ENCODE measurements at regions not wholly inside any gene's neighbourhood (a gene's known extent, or its start where the extent isn't known, plus 50 kb on each side); places are given as distances from the start of the nearest gene placed in this dataset.

DNA sequence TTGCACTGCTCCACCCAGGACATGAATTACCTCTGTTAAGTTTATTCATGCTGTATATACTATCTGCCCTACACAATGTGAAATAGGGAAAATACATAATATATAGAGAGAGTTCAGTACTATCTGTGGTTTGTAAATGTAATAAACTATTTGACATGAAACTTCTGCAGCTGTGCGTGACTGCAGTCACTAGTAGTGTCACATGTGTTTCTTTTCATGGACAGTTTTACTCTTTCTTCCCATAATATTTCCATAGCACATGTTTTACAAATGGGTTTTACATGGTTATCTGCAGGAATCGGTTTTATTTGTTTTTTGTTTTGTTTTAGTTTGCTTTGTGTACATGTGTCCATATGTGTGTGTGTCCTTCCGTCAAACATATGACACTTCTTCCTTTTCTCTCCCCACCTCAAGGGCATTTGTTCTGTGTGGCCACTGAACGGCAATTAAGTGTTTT, 1644.1 kb upstream of the FLRT2 start (continued):
- TF ChIP-seq, protein P1, sequence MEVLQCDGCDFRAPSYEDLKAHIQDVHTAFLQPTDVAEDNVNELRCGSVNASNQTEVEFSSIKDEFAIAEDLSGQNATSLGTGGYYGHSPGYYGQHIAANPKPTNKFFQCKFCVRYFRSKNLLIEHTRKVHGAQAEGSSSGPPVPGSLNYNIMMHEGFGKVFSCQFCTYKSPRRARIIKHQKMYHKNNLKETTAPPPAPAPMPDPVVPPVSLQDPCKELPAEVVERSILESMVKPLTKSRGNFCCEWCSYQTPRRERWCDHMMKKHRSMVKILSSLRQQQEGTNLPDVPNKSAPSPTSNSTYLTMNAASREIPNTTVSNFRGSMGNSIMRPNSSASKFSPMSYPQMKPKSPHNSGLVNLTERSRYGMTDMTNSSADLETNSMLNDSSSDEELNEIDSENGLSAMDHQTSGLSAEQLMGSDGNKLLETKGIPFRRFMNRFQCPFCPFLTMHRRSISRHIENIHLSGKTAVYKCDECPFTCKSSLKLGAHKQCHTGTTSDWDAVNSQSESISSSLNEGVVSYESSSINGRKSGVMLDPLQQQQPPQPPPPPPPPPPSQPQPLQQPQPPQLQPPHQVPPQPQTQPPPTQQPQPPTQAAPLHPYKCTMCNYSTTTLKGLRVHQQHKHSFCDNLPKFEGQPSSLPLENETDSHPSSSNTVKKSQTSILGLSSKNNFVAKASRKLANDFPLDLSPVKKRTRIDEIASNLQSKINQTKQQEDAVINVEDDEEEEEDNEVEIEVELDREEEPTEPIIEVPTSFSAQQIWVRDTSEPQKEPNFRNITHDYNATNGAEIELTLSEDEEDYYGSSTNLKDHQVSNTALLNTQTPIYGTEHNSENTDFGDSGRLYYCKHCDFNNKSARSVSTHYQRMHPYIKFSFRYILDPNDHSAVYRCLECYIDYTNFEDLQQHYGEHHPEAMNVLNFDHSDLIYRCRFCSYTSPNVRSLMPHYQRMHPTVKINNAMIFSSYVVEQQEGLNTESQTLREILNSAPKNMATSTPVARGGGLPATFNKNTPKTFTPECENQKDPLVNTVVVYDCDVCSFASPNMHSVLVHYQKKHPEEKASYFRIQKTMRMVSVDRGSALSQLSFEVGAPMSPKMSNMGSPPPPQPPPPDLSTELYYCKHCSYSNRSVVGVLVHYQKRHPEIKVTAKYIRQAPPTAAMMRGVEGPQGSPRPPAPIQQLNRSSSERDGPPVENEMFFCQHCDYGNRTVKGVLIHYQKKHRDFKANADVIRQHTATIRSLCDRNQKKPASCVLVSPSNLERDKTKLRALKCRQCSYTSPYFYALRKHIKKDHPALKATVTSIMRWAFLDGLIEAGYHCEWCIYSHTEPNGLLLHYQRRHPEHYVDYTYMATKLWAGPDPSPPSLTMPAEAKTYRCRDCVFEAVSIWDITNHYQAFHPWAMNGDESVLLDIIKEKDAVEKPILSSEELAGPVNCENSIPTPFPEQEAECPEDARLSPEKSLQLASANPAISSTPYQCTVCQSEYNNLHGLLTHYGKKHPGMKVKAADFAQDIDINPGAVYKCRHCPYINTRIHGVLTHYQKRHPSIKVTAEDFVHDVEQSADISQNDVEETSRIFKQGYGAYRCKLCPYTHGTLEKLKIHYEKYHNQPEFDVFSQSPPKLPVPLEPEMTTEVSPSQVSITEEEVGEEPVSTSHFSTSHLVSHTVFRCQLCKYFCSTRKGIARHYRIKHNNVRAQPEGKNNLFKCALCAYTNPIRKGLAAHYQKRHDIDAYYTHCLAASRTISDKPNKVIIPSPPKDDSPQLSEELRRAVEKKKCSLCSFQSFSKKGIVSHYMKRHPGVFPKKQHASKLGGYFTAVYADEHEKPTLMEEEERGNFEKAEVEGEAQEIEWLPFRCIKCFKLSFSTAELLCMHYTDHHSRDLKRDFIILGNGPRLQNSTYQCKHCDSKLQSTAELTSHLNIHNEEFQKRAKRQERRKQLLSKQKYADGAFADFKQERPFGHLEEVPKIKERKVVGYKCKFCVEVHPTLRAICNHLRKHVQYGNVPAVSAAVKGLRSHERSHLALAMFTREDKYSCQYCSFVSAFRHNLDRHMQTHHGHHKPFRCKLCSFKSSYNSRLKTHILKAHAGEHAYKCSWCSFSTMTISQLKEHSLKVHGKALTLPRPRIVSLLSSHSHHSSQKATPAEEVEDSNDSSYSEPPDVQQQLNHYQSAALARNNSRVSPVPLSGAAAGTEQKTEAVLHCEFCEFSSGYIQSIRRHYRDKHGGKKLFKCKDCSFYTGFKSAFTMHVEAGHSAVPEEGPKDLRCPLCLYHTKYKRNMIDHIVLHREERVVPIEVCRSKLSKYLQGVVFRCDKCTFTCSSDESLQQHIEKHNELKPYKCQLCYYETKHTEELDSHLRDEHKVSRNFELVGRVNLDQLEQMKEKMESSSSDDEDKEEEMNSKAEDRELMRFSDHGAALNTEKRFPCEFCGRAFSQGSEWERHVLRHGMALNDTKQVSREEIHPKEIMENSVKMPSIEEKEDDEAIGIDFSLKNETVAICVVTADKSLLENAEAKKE (CRISPR knock-in tag; IDR thresholded peaks at IDR 0.05) = no peak
- TF ChIP-seq STAT1 (IDR thresholded peaks at IDR 0.05; ENCODE audit: unreplicated experiment) (no peak), EZH2phosphoT487 (IDR thresholded peaks at IDR 0.05; ENCODE audit: unreplicated experiment) (no peak), ZNF114 (CRISPR knock-in tag; IDR thresholded peaks at IDR 0.05) (no peak)
- TF ChIP-seq, protein P2, sequence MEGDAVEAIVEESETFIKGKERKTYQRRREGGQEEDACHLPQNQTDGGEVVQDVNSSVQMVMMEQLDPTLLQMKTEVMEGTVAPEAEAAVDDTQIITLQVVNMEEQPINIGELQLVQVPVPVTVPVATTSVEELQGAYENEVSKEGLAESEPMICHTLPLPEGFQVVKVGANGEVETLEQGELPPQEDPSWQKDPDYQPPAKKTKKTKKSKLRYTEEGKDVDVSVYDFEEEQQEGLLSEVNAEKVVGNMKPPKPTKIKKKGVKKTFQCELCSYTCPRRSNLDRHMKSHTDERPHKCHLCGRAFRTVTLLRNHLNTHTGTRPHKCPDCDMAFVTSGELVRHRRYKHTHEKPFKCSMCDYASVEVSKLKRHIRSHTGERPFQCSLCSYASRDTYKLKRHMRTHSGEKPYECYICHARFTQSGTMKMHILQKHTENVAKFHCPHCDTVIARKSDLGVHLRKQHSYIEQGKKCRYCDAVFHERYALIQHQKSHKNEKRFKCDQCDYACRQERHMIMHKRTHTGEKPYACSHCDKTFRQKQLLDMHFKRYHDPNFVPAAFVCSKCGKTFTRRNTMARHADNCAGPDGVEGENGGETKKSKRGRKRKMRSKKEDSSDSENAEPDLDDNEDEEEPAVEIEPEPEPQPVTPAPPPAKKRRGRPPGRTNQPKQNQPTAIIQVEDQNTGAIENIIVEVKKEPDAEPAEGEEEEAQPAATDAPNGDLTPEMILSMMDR (conservative IDR thresholded peaks at IDR 0.05; ENCODE audit: low read depth in 2 of 2) = no peak

- no peaks in the 10 kb centered on the region; the same call in 2 of the 3 replicates for H3K9me3 Mint-ChIP-seq
- no peak overlapping the region for H3K27ac Mint-ChIP-seq
Measured at GRCh38 chr14:83887866-83888265, 1642.1 kb upstream of the FLRT2 start.

More at GRCh38 chr14:83887866-83888265, 1642.1 kb upstream of the FLRT2 start:
- Histone ChIP-seq H3K9me2 (ENCODE audit: insufficient read depth) (no peaks in the 10 kb centered on the region; the same call in 1 of the 2 replicates), H2AFZ (peak overlapping the region; percentile 33; the same call in 1 of the 2 replicates), H3K4me2 (no peak overlapping the region), H3K27ac (ENCODE audit: low read depth) (no peak overlapping the region), H3K4me3 (no peak overlapping the region), H3K4me1 (ENCODE audit: insufficient read depth) (peaks cover 2% of the 10 kb centered on the region), H3K27me3 (ENCODE audit: insufficient read depth) (no peaks in the 10 kb centered on the region), H3K36me3 (ENCODE audit: insufficient read depth) (no peaks in the 10 kb centered on the region), H3F3A (replicated peaks; ENCODE audit: low read depth) (no peaks in the 10 kb centered on the region), H3K79me2 (replicated peaks; ENCODE audit: insufficient read depth) (no peaks in the 10 kb centered on the region), H4K20me1 (replicated peaks; ENCODE audit: insufficient read depth) (no peaks in the 10 kb centered on the region)
- H3K4me1 Mint-ChIP-seq = peaks cover 4% of the 10 kb centered on the region
- TF ChIP-seq EZH2 (IDR thresholded peaks at IDR 0.05; ENCODE audit: low read depth, unreplicated experiment) (no peak), JUNB (IDR thresholded peaks at IDR 0.05; ENCODE audit: unreplicated experiment) (no peak)
- TF ChIP-seq, protein P3, sequence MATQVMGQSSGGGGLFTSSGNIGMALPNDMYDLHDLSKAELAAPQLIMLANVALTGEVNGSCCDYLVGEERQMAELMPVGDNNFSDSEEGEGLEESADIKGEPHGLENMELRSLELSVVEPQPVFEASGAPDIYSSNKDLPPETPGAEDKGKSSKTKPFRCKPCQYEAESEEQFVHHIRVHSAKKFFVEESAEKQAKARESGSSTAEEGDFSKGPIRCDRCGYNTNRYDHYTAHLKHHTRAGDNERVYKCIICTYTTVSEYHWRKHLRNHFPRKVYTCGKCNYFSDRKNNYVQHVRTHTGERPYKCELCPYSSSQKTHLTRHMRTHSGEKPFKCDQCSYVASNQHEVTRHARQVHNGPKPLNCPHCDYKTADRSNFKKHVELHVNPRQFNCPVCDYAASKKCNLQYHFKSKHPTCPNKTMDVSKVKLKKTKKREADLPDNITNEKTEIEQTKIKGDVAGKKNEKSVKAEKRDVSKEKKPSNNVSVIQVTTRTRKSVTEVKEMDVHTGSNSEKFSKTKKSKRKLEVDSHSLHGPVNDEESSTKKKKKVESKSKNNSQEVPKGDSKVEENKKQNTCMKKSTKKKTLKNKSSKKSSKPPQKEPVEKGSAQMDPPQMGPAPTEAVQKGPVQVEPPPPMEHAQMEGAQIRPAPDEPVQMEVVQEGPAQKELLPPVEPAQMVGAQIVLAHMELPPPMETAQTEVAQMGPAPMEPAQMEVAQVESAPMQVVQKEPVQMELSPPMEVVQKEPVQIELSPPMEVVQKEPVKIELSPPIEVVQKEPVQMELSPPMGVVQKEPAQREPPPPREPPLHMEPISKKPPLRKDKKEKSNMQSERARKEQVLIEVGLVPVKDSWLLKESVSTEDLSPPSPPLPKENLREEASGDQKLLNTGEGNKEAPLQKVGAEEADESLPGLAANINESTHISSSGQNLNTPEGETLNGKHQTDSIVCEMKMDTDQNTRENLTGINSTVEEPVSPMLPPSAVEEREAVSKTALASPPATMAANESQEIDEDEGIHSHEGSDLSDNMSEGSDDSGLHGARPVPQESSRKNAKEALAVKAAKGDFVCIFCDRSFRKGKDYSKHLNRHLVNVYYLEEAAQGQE (IDR thresholded peaks at IDR 0.05; ENCODE audit: unreplicated experiment) = no peak
- TF ChIP-seq, protein P2 (conservative IDR thresholded peaks at IDR 0.05; ENCODE audit: low read depth in 2 of 2) = no peak
- H3K27me3 Mint-ChIP-seq (ENCODE audit: insufficient read depth, low read depth, poor library complexity) = no peaks in the 10 kb centered on the region
- H3K4me3 Mint-ChIP-seq = no peak overlapping the region
- ATAC-seq (no peak), DNase-seq (ENCODE audit: low spot score) (no peak)
- no peaks in the 10 kb centered on the region for H3K36me3 Mint-ChIP-seq (ENCODE audit: low read depth)

All from GM23338 (cell line).